Kidney (tissue), 13 donors: ENCODE measurements at regions not wholly inside any gene's neighbourhood (a gene's known extent, or its start where the extent isn't known, plus 50 kb on each side); places are given as distances from the start of the nearest gene placed in this dataset.

Experiments used
- DNase-seq, 5 donors: peaks; one replicate each; pipeline ENCODE4 v3.0.0-alpha.2; 2013 to 2020
- FAIRE-seq: peaks from 2 replicates; lab custom pipeline; 2012; peaks lifted over from hg19 to GRCh38; lab: Jason Lieb, UNC
- H3K27ac ChIP-seq, 2 donors: one replicate each; pipeline ENCODE4 v1.7.0; 2013; ENCODE audit warnings: low read depth in 2 of 2, low read length in 2 of 2, inconsistent platforms in 1 of 2
- H3K27me3 ChIP-seq: one replicate; pipeline ENCODE4 v1.7.1; 2013; ENCODE audit warnings: low read length, inconsistent platforms; ENCODE audit not compliant: control insufficient read depth, insufficient read depth
- H3K36me3 ChIP-seq, 3 donors: one replicate each; pipeline versions ENCODE4 v1.7.0 to v1.7.1; 2013; ENCODE audit warnings: low read length in 3 of 3, control low read depth in 1 of 3, inconsistent platforms in 1 of 3; ENCODE audit not compliant: insufficient read depth in 3 of 3, control insufficient read depth in 2 of 3
- H3K4me1 ChIP-seq, 3 donors: one replicate each; pipeline versions ENCODE4 v1.7.0 to v1.7.1; 2013; ENCODE audit warnings: low read length in 3 of 3, inconsistent platforms in 1 of 3, low read depth in 1 of 3; ENCODE audit not compliant: control insufficient read depth in 2 of 3, insufficient read depth in 2 of 3
- H3K4me3 ChIP-seq, 3 donors: one replicate each; pipeline versions ENCODE4 v1.7.0 to v1.8.1; 2013; ENCODE audit warnings: low read length in 3 of 3, control low read depth in 1 of 3, inconsistent platforms in 1 of 3
- H3K9ac ChIP-seq, 3 donors: one replicate each; pipeline versions ENCODE4 v1.7.0 to v1.7.1; 2013; ENCODE audit warnings: low read length in 3 of 3, control low read depth in 1 of 3, inconsistent platforms in 1 of 3
- H3K9me3 ChIP-seq, 3 donors: one replicate each; pipeline versions ENCODE4 v1.7.0 to v1.7.1; 2013; ENCODE audit warnings: low read length in 3 of 3, control low read depth in 1 of 3, inconsistent platforms in 1 of 3; ENCODE audit not compliant: control insufficient read depth in 2 of 3, insufficient read depth in 1 of 3
- CTCF ChIP-seq: IDR thresholded peaks from 3 replicates; pipeline ENCODE4 v1.5.1; 2012; ENCODE audit warnings: mild to moderate bottlenecking, moderate library complexity, borderline replicate concordance; ENCODE audit not compliant: insufficient read depth; ENCODE audit errors: extremely low read depth
- intact Hi-C: fragments of 100-400 bp; cut with DNase I; formaldehyde crosslinking; loops from one replicate; pipeline ENCODE4 v1.11.1; 2022
- donor health status: control.
- donor health status: control.
- donor health status: control.
- donor health status: control.
- donor health status: control.
- donor health status: DM: yes; HTN: yes; CAD: no.
- donor health status: Normal renal cell carcinoma (clear cell type).

GRCh38 chr9:135187365-135187764 is 99.9 kb downstream of the OLFM1 start:
- peak in 1 of 5 donors; percentile 67 for DNase-seq
- Histone ChIP-seq H3K9ac (no peak overlapping the region), H3K27ac (no peak overlapping the region), H3K4me1 (peaks cover 0 to 4% (median 0%) of the 10 kb centered on the region in 3 donors), H3K9me3 (no peaks in the 10 kb centered on the region), H3K4me3 (no peak overlapping the region), H3K36me3 (no peaks in the 10 kb centered on the region), H3K27me3 (peaks cover 8% of the 10 kb centered on the region)
- FAIRE-seq: no peak
- intact Hi-C loops: no loop called here
- no peak for TF ChIP-seq CTCF

GRCh38 chr9:135188681-135189151 is 101.2 kb downstream of the OLFM1 start:
- Histone ChIP-seq H3K27ac (no peak overlapping the region), H3K9ac (no peak overlapping the region), H3K36me3 (no peaks in the 10 kb centered on the region), H3K4me3 (no peak overlapping the region), H3K4me1 (peaks cover 0 to 4% (median 0%) of the 10 kb centered on the region in 3 donors), H3K27me3 (peaks cover 5% of the 10 kb centered on the region), H3K9me3 (no peaks in the 10 kb centered on the region)
- intact Hi-C loops: no loop called here
- DNase-seq (peak in 1 of 5 donors; percentile 60), FAIRE-seq (no peak)
- TF ChIP-seq CTCF: no peak

GRCh38 chr9:135189497-135189896 is 102.0 kb downstream of the OLFM1 start:
- H3K4me1 ChIP-seq: peaks cover 0 to 4% (median 0%) of the 10 kb centered on the region in 3 donors
- no peaks in the 10 kb centered on the region for H3K9me3 ChIP-seq
- no peak for TF ChIP-seq CTCF
- peaks cover 5% of the 10 kb centered on the region for H3K27me3 ChIP-seq
- FAIRE-seq (no peak), DNase-seq (no peak)
- intact Hi-C loops: no loop called here
- no peak overlapping the region for H3K9ac ChIP-seq
- H3K36me3 ChIP-seq: no peaks in the 10 kb centered on the region
- H3K27ac ChIP-seq: no peak overlapping the region
- H3K4me3 ChIP-seq: no peak overlapping the region
